NCI-H2196 treated with DMSO at 0.1 percent for 48 hours (cell line): ENCODE measurements at regions not wholly inside any gene's neighbourhood (a gene's known extent, or its start where the extent isn't known, plus 50 kb on each side); places are given as distances from the start of the nearest gene placed in this dataset.

Experiments used
- DNase-seq: peaks from one replicate; lab custom pipeline; 2025; ENCODE audit not compliant: unreplicated experiment; lab: John Stamatoyannopoulos, UW

GRCh38 chr3:181457190-181457589 lies 254.5 kb upstream of the SOX2 start:
- DNase-seq: no peak

- DNase-seq: no peak
Observed at GRCh38 chr3:181455276-181455675, 256.4 kb upstream of the SOX2 start.

- no peak for DNase-seq
Observed at GRCh38 chr3:181454451-181455027, 257.2 kb upstream of the SOX2 start.

- DNase-seq: no peak
Observed at GRCh38 chr3:181446741-181447140, 265.0 kb upstream of the SOX2 start.

- no peak for DNase-seq
Observed at GRCh38 chr3:181442066-181442465, 269.7 kb upstream of the SOX2 start.

- DNase-seq: no peak
Observed at GRCh38 chr3:181432992-181433391, 278.7 kb upstream of the SOX2 start.

- no peak for DNase-seq
Observed at GRCh38 chr3:181431748-181432147, 280.0 kb upstream of the SOX2 start.

- DNase-seq: no peak
Observed at GRCh38 chr3:181425074-181425473, 286.7 kb upstream of the SOX2 start.

- DNase-seq: no peak
Observed at GRCh38 chr3:181418233-181418632, 293.5 kb upstream of the SOX2 start.

- DNase-seq: no peak
Observed at GRCh38 chr3:181417748-181418147, 294.0 kb upstream of the SOX2 start.

- DNase-seq: no peak
Observed at GRCh38 chr3:181410870-181411269, 300.9 kb upstream of the SOX2 start.

- no peak for DNase-seq
Observed at GRCh38 chr3:181403876-181404660, 307.7 kb upstream of the SOX2 start.

- no peak for DNase-seq
Observed at GRCh38 chr3:181402347-181402746, 309.4 kb upstream of the SOX2 start.

GRCh38 chr3:181384970-181385369 lies 326.8 kb upstream of the SOX2 start:
- no peak for DNase-seq

GRCh38 chr3:181383760-181384159 lies 328.0 kb upstream of the SOX2 start:
- DNase-seq: no peak

- no peak for DNase-seq
Observed at GRCh38 chr3:181383201-181383600, 328.5 kb upstream of the SOX2 start.

- no peak for DNase-seq
Observed at GRCh38 chr3:181382656-181383055, 329.1 kb upstream of the SOX2 start.

GRCh38 chr3:181379278-181379677 lies 332.4 kb upstream of the SOX2 start:
- no peak for DNase-seq

- DNase-seq: no peak
Observed at GRCh38 chr3:181369637-181370036, 342.1 kb upstream of the SOX2 start.

- DNase-seq: no peak
Observed at GRCh38 chr3:181363231-181363630, 348.5 kb upstream of the SOX2 start.

GRCh38 chr3:181362378-181362777 lies 349.3 kb upstream of the SOX2 start:
- no peak for DNase-seq

- DNase-seq: no peak
Observed at GRCh38 chr3:181358562-181358961, 353.2 kb upstream of the SOX2 start.

- DNase-seq: no peak
Observed at GRCh38 chr3:181358060-181358459, 353.7 kb upstream of the SOX2 start.
